Peyer's patch (tissue), 4 donors: ENCODE measurements at regions not wholly inside any gene's neighbourhood (a gene's known extent, or its start where the extent isn't known, plus 50 kb on each side); places are given as distances from the start of the nearest gene placed in this dataset.

ENCODE experiments used
- CTCF ChIP-seq, 6 experiments: fragments of 450-650 bp in 4 of 6; fragments of 200-600 bp in 2 of 6; sonication (generic) in 1 of 6; IDR thresholded peaks; one replicate each; pipeline ENCODE4 v1.5.1; 2017 to 2019; ENCODE audit warnings: antibody characterized with exemption in 6 of 6, mild to moderate bottlenecking in 3 of 6, moderate library complexity in 1 of 6
- POLR2A ChIP-seq, 2 donors: fragments of 450-650 bp; IDR thresholded peaks; one replicate each; pipeline ENCODE4 v1.5.1; 2017; ENCODE audit warnings: antibody characterized with exemption in 2 of 2, mild to moderate bottlenecking in 2 of 2, moderate library complexity in 2 of 2

- TF ChIP-seq POLR2A (IDR thresholded peaks at IDR 0.05) (no peak), CTCF (IDR thresholded peaks at IDR 0.05) (no peak)
These were observed 1510.3 kb upstream of the SEL1L start for GRCh38 chr14:83044001-83044400.
